Smooth muscle cell (in vitro differentiated cells): ENCODE measurements at regions not wholly inside any gene's neighbourhood (a gene's known extent, or its start where the extent isn't known, plus 50 kb on each side); places are given as distances from the start of the nearest gene placed in this dataset.

Experiments
- DNase-seq: peaks from one replicate; lab custom pipeline; 2025; ENCODE audit not compliant: unreplicated experiment; lab: John Stamatoyannopoulos, UW
- H2AFZ ChIP-seq: fragments of 200-600 bp; sonication (generic); 2 replicates; pipeline ENCODE4 v1.6.0; 2016; ENCODE audit warnings: antibody characterized with exemption, low read depth, mild to moderate bottlenecking
- H3F3A ChIP-seq: fragments of 200-600 bp; sonication (generic); 2 replicates; pipeline ENCODE4 v1.6.0; 2017; ENCODE audit warnings: antibody characterized with exemption, low read depth
- H3K27ac ChIP-seq: fragments of 200-600 bp; sonication (generic); 2 replicates; pipeline ENCODE4 v1.5.1; 2016; ENCODE audit warnings: low read depth, mild to moderate bottlenecking
- H3K27me3 ChIP-seq: fragments of 200-600 bp; sonication (generic); 2 replicates; pipeline ENCODE4 v1.6.1; 2016; ENCODE audit warnings: low read depth, mild to moderate bottlenecking
- H3K36me3 ChIP-seq: fragments of 200-600 bp; sonication (generic); 2 replicates; pipeline ENCODE4 v1.5.1; 2016; ENCODE audit warnings: low read depth
- H3K4me1 ChIP-seq: fragments of 200-600 bp; sonication (generic); 2 replicates; pipeline ENCODE4 v1.5.1; 2016; ENCODE audit warnings: low read depth
- H3K4me2 ChIP-seq: fragments of 200-600 bp; sonication (generic); 2 replicates; pipeline ENCODE4 v1.6.0; 2016; ENCODE audit warnings: mild to moderate bottlenecking
- H3K4me3 ChIP-seq: fragments of 200-600 bp; sonication (generic); 2 replicates; pipeline ENCODE4 v1.5.1; 2016; ENCODE audit warnings: mild to moderate bottlenecking
- H3K79me2 ChIP-seq: fragments of 200-600 bp; sonication (generic); 2 replicates; pipeline ENCODE4 v1.6.0; 2016; ENCODE audit warnings: low read depth, mild to moderate bottlenecking
- H3K9ac ChIP-seq: fragments of 200-600 bp; sonication (generic); 2 replicates; pipeline ENCODE4 v1.6.0; 2016; ENCODE audit warnings: low read depth
- H3K9me3 ChIP-seq: fragments of 200-600 bp; sonication (generic); replicated peaks from 2 replicates; pipeline ENCODE4 v1.5.1; 2016; ENCODE audit warnings: low read depth
- H4K20me1 ChIP-seq: fragments of 200-600 bp; sonication (generic); 2 replicates; pipeline ENCODE4 v1.6.0; 2016; ENCODE audit warnings: low read depth
- CTCF ChIP-seq: fragments of 200-600 bp; sonication (generic); IDR thresholded peaks from 2 replicates; pipeline ENCODE4 v1.5.1; 2017; ENCODE audit warnings: borderline replicate concordance, mild to moderate bottlenecking, antibody characterized with exemption; ENCODE audit not compliant: insufficient read depth, poor library complexity, severe bottlenecking
- WGBS: methylation state at CpG from one replicate; pipeline ENCODE4 v1.1.7; 2016; ENCODE audit warnings: low lambda C conversion rate; 5-methylcytosine and 5-hydroxymethylcytosine counted together

DNA sequence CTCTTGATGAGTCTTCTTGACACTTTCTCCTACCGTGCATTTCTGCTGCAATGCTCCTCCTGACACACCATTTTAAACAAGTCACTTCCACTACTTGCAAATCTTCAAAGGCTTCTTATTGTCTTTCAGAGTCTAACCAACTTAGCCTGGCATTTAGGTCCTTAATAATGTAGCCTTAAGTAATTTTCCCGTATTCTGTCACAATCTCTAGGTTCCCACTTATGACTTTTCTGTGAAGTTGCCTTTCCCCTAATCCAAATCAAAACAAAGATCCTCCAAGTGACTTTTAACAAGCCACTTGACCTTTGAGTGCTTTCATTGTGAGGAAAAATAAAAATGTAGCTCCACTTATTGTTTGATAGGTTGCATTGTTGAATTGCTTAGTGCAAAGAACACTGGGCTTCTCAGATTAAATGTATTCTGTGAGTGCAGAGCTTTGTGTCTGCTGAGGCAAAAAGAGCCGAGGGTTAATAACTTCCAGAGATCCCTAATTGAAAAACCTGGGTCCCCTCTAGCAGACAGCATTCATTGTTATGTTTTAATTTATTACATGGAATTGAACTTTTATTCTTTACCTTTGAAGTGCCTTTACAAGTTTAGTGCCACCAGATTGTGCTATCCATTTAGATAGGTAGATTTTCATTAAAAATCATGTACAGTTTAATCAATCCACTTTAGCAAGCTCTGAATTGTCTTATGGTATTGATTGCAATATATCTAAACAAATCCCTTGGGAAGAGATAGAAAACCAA lies 341.7 kb upstream of the TYRP1 start:
- no peak for DNase-seq
- Histone ChIP-seq H2AFZ (no peak overlapping the region), H3K9ac (no peak overlapping the region), H3K27ac (no peak overlapping the region), H3K4me2 (no peak overlapping the region), H3K79me2 (no peaks in the 10 kb centered on the region), H3K36me3 (no peaks in the 10 kb centered on the region), H3K4me3 (no peak overlapping the region), H3K9me3 (no peaks in the 10 kb centered on the region), H3K4me1 (no peaks in the 10 kb centered on the region), H4K20me1 (no peaks in the 10 kb centered on the region), H3K27me3 (no peaks in the 10 kb centered on the region), H3F3A (peaks cover 3% of the 10 kb centered on the region)
- no peak for TF ChIP-seq CTCF
- WGBS: 61% methylated on average over 3 of the region's 3 CpGs

GRCh38 chr9:12352045-12352315 lies 341.2 kb upstream of the TYRP1 start:
- H2AFZ ChIP-seq: no peak overlapping the region
- H3K4me3 ChIP-seq: no peak overlapping the region
- no peaks in the 10 kb centered on the region for H3K36me3 ChIP-seq
- H3K27me3 ChIP-seq: no peaks in the 10 kb centered on the region
- H3F3A ChIP-seq: peaks cover 3% of the 10 kb centered on the region
- H4K20me1 ChIP-seq: no peaks in the 10 kb centered on the region
- no peaks in the 10 kb centered on the region for H3K4me1 ChIP-seq
- no peaks in the 10 kb centered on the region for H3K79me2 ChIP-seq
- no peaks in the 10 kb centered on the region for H3K9me3 ChIP-seq
- no peak overlapping the region for H3K4me2 ChIP-seq
- no peak for TF ChIP-seq CTCF
- no peak for DNase-seq
- no peak overlapping the region for H3K9ac ChIP-seq
- H3K27ac ChIP-seq: no peak overlapping the region

- H3K4me1 ChIP-seq: no peaks in the 10 kb centered on the region
- no peak overlapping the region for H3K9ac ChIP-seq
- no peaks in the 10 kb centered on the region for H3K79me2 ChIP-seq
- no peaks in the 10 kb centered on the region for H3F3A ChIP-seq
- H3K4me3 ChIP-seq: no peak overlapping the region
- no peaks in the 10 kb centered on the region for H3K9me3 ChIP-seq
- H4K20me1 ChIP-seq: no peaks in the 10 kb centered on the region
- no peak overlapping the region for H2AFZ ChIP-seq
- no peak overlapping the region for H3K27ac ChIP-seq
- WGBS: 78% methylated on average over 2 of the region's 2 CpGs
- H3K27me3 ChIP-seq: no peaks in the 10 kb centered on the region
- no peak overlapping the region for H3K4me2 ChIP-seq
- H3K36me3 ChIP-seq: no peaks in the 10 kb centered on the region
- no peak for DNase-seq
- no peak for TF ChIP-seq CTCF
Observed at GRCh38 chr9:12363439-12363838, 329.7 kb upstream of the TYRP1 start.

- H3K27ac ChIP-seq: no peak overlapping the region
- H3K27me3 ChIP-seq: peaks cover 2% of the 10 kb centered on the region
- H3K4me1 ChIP-seq: no peaks in the 10 kb centered on the region
- peak overlapping the region; percentile 66 for H2AFZ ChIP-seq
- 39% methylated on average over 2 of the region's 2 CpGs for WGBS
- no peaks in the 10 kb centered on the region for H4K20me1 ChIP-seq
- DNase-seq: no peak
- no peak overlapping the region for H3K9ac ChIP-seq
- no peaks in the 10 kb centered on the region for H3F3A ChIP-seq
- no peaks in the 10 kb centered on the region for H3K9me3 ChIP-seq
- H3K36me3 ChIP-seq: no peaks in the 10 kb centered on the region
- H3K4me3 ChIP-seq: no peak overlapping the region
- no peak for TF ChIP-seq CTCF
- H3K4me2 ChIP-seq: no peak overlapping the region
- no peaks in the 10 kb centered on the region for H3K79me2 ChIP-seq
Observed at GRCh38 chr9:12368569-12368968, 324.6 kb upstream of the TYRP1 start.
